GM18511 (cell line): ENCODE measurements at regions not wholly inside any gene's neighbourhood (a gene's known extent, or its start where the extent isn't known, plus 50 kb on each side); places are given as distances from the start of the nearest gene placed in this dataset.

Experiments used
- ATAC-seq: cut with Tn5 transposase; IDR thresholded peaks from one replicate; pipeline ENCODE4 v1.9.1; 2021; ENCODE audit warnings: mild to moderate bottlenecking, moderate library complexity; ENCODE audit not compliant: unreplicated experiment

DNA sequence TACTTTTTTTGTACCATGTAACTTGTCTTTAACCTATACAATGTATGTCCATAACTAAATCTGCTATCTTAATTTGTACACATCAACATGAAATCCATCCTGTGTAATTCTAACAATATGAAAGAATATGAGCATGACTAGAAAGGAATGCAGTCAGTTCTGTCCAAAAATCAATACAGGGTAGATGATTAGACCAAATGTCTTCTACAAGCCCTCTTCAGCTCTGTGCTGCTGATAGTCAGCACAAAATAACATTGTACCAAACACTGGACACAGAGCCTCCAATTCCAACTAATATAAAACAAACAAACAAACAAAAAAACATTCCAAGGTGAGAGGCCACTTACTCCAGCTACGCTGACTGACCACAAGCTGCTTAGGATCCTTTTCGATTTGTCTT, 301.4 kb upstream of the IRAK1BP1 start:
- ATAC-seq: no peak

DNA sequence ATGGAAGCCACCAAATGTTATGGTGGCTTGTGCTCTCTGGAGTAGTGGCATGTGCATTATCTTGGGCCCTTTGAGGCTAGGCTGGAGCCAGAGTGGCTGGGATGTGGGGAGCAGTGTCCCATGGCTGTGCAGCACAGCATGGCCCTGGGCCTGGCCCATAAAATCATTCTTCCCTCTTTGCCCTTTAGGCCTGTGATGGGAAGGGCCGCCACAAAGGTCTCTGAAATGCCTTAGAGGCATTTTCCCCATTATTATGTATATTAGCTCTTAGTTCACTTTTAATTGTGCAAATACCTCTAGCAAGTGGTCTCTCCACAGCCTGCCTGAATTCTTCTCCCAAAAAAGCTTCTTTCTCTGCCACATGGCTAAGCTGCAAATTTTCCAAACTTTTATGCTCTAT, 297.3 kb upstream of the IRAK1BP1 start:
- ATAC-seq: no peak

DNA sequence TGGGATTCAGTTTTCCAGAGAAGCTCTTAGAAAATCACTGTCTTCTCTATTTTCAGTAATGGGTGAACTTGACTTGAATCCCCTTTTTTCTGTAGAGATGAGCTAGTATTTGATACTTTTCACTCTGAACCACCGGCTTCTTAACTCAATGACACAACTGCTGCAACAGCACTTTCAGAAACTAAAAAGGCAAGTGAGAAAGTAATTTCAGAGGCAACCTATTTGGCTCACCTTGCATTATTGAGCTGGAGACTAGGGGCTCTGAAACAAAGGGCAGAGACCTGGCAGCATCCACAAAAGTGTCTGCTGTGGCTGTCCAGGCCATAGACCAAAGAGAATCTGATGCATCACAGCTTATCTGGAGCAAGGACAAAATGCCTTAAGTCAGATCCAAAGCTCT, 289.8 kb upstream of the IRAK1BP1 start:
- no peak for ATAC-seq

DNA sequence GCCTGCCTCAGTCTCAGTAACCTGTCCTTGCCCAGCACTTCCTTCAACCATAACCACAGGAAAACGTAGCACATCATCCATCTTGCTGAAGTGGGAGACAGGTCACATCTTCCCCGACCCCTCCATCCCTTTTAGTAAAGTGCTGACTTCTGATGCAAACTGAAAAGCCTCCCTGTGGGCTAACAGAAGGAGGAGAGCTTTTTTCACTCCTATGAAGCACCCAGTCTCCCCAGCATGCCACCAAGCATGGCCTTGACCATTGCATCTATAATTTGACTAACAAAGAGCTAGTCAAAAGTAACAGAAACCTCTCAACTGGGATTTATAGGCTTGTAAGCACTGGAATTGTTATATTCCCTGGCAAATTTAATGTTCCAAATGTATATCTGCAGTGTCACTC, 288.9 kb upstream of the IRAK1BP1 start:
- no peak for ATAC-seq

DNA sequence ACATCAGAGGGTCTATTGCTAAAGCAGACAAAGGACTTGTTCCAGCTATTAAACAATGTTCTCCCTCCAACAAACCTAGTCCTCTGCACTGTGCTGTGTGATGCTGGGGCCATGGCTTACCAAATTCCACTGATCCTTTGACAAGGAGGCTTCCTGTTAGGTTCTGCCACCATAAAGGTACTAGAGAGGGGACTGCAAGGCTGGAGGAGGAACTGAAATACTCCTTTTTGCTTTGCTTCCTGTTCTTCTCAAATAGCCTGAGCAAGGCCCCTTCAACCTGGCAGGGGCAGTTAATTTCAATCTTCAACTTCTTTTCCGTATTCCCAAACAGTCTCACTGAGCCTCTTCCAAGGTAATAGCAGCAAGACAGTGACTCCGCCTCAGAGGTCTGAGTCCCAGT, 286.4 kb upstream of the IRAK1BP1 start:
- ATAC-seq: peak; percentile 88

DNA sequence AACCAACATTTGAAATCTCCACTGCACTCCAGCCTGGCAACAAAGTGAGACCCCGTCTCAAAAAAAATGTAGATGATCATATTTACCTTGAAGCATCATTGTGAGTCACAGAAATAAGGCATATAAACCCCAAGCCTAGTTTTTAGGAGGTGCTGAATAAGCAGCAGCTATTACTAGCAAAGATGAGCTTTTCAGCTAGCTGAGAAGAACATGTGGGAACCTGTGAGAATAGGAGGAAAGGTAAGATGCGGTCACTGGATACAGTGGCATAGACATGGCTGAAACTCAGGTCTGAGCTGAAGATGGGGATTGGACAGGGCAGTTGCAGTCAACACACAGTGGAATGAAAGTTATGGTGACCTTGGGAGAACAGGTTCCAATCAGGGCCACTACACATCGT, 284.3 kb upstream of the IRAK1BP1 start:
- ATAC-seq: no peak

DNA sequence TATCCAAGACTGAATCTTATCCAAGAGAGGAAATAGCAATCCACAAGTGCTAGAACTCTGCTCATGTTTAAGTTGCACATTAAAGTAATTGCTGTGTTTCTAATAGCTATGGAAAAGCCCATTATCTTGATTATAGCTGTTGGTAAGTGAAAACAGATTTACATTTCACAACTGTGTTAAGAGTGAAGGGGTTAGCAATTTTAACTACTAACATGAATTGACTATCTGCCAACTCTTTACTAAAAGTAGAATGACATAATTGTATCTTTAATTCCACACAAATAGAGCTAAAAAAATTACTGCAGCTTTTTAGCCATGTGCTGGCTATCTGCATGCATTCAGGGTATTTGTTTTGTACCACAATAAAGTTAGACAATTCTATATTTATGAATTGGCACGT, 277.9 kb upstream of the IRAK1BP1 start:
- ATAC-seq: no peak

DNA sequence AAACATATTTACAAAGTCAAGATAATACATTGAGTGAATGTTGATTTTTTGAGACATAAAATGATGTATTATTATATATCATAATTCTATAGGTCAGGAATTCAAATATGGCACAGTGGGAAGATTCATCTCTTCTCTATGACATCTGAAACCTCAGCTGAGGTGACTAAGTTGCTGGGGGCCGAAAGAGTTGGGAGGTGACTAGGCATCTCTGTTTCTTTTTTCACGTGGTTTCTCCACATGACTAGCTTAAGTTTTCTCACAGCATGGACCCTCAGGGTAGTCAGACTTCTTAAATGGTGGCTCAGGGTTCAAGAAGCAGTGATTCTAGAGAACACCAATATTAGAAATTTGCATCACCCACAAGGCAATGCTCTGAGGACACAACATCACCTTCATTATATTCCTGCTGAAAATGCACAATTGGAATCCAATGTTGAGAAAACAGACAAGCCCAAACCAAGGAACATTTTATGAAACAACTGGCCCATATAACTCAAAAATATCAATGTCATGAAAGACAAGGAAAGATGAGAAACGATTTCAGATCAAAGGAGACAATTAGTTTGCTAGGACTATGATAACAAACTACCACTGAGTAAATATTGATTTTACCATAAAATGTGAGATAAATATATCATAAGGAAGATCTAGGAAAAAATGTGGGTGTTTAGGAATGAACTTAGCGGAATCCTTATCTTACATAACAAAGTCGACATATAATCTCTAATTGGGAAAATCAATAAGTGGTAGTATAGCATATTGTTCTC, 273.3 kb upstream of the IRAK1BP1 start:
- ATAC-seq: no peak

DNA sequence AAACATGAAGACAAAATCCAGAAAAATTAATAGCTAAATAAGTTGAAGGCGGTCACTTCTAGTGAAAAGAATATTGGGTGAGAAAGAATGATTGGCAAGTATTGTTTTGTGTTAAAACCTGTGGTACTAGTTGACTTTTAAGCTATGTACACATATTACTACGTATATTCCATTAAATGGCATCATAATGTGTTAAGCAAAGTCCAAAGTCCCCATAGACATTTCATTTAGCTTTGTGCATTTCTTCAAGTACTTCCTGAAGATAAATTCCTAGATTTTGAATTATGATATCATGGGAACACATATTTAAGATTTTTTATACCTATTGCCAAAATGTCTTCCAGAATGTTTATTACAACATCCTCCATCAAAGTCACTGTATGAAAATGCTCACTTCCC, 272.7 kb upstream of the IRAK1BP1 start:
- no peak for ATAC-seq

DNA sequence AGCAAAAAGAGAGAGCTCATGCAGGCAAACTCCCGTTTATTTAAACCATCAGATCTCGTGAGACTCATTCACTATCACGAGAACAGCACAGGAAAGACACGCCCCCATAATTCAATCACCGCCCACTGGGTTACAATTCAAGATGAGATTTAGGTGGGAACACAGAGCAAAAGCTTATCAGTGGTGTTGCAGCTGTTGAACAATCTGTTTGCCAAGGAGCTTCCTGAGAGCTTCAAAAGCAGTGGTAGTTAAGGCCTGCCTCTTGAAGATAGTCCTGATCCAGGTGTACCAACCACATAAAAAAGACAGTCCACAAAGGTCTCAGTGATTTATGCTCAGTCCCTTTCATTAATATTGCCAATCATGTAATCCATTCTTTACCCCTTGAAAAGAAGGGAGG, 269.4 kb upstream of the IRAK1BP1 start:
- no peak for ATAC-seq

DNA sequence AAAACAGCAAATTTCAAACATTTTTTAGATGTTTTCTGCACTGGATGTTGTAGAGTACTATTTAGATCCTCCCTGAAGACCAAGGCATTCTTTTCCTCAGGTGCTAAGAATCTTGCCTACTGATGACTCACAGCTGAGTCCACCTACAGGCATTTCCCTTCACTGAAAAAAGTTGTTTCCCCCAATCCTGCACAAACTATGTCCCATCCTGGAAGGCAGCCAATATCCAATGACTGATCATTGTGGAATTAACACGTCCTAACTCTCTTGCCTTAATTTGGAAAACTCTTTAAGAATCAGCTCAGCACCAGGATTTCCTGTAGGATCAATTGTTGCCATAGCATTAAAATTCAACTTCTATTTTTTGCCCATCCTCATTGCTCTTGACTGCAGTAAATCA, 268.4 kb upstream of the IRAK1BP1 start:
- no peak for ATAC-seq

DNA sequence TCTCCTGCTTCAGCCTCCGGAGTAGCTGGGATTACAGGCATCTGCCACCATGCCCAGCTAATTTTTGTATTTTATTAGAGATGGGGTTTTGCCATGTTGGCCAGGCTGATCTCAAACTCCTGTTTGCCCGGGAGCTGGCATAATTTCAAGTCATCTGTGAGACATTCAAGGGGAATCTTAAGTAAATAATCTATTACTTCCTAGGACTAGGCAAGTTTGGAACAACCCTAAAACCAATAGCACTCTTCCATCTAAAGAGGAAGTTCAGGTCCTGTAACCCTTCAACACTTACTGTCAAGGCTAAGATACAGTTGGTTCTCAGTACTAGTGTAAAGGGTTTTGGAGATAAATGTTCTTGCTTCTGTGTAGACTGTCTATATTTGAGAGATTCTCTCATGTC, 267.8 kb upstream of the IRAK1BP1 start:
- no peak for ATAC-seq

DNA sequence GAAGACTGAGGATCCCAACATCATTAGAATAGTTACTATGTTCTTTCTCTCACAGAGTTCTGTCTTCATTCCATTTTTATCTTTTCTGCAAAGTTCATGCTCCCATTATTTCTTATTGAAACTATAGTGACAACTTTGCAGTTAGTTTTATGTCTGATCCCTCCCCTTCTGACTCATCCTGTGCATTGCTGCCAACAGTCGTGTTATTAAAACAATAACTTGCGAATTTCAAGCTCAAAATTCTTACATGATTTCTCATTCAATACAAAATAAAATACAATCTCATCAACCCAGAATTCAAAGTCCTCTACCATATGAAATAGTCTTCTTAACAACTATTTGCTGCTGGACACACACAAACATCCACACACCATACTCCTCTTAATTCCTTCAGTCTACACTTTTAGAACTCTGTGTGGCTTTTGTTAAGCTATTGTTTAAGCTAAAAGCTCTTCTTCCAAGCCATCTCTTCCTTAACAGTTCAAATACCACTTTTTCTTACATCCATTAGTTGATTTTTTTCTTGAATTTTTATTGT, 261.4 kb upstream of the IRAK1BP1 start:
- ATAC-seq: no peak

DNA sequence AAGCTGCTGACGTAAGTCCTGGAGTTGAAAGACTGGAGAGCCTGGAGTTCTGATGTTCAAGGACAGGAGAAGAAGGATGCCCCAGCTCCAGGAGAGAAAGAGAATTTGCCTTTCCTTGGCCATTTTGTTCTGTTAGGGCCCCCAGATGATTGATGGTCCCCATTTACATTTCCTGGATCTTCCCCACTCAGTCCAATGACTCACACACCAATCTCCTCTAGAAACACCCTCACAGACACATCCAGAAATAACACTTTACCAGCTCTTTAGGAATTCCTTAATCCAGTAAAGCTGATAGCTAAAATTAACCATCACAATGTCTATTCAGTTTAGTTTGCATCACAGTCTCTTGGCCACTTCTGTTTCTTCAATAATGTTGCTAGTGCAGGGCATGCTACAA, 260.2 kb upstream of the IRAK1BP1 start:
- no peak for ATAC-seq

DNA sequence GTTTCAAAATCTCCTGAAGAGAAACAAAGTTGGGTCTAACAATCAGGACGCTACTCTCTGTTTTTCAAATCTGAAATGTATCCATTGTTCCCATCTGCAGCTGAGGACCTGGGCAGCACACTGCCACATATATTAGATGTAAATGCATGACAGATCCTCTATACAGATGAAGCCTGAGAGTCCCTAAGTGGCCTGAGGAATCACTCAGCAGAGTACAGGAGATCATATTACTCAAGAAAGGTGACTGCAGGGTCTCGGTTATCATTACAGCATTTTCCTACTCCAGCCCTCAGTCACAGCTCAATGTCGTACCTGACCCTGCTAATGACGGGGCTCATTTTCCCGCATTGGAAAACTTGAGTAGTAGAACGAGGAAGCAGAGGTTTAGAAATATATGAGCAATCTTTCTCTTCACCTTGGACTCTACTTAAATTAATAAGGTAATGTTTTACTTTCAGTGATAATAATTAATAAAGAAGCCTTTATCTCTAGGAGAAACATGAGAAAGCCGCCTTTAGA, 256.2 kb upstream of the IRAK1BP1 start:
- ATAC-seq: no peak

DNA sequence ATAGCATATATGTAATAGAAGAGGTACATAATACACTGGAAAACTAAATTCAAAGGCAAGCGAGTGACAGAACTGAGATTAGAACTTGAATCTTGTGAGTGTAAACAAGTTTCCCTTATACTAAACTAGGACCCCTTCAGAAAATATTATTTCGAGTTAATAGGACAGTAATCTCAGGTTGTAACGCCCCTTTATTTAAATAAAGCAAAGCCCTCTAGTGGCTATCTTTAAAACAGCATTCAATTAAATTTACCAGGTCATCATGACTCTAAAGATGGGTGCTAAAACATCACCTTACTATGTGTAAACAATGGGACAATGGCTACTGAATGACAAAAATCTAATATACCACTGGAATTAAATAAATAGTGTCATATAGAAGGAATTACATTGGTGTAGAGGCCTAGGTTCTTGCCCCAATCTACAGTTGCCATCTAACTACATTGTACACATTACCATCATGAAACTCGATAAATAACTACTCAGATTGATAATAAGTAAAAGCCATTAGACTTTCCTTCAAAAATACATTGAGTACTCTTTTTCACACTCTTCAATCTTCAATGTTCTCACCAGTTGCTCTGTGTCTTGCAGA, 255.4 kb upstream of the IRAK1BP1 start:
- ATAC-seq: no peak

DNA sequence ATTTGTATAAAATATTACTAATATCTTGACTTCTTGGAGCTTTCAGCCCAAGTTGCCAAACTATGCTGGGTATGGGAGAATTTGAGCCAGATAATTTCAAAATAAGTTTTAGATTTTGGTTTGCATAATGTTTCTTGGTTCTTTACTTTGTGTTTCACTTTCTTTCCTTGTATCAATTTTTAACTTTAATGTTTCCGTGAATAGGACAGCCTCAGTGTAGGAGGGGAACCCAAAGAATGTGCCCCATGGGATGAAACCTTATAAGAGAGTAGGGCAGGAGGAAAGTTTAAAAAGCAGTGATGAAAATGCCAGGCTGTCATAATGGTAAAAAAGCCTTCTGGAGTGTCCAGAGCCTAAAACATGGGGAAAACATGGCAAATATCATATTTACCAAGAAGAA, 252.4 kb upstream of the IRAK1BP1 start:
- peak; percentile 61 for ATAC-seq

DNA sequence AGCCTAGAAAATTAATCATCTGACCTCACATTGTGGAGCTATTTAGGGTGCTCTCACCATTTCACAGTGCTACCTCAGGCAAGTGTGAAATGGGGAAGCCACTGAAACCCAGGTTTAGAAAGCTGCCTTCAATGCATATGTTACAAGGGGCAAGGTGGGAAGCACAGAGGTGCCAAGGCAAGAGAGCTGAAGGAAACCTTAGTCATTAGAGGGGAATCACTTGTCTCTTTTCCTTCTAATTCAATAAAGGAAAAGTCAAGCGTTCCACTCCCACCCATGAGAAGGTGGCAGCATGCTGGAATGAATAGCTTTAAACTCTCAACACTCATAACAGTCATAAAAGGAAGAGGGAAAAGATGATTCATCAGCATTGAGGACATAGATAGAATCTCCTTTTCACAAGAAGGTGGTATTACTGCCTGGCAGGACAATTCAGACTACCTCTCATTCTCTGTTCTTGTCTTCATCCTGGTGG, 251.9 kb upstream of the IRAK1BP1 start:
- peak; percentile 82 for ATAC-seq

DNA sequence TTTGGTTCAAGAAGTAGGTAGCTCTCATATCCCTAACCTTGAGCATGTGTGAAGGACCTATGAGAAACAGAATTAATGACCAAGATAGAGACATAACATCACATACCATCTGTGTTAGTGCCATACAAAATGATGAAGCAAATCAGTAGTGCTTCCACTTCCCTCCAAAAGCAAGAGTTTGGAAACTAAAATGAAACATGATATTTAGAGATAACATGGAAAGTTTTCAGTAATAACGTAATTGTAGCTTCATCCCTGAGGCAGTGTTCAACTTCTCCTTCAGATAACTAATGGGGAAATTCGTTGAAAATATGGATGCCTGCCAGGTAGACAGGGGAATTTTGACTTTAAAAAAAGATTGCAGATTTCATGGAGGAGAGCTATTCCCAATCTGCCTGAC, 248.4 kb upstream of the IRAK1BP1 start:
- no peak for ATAC-seq

DNA sequence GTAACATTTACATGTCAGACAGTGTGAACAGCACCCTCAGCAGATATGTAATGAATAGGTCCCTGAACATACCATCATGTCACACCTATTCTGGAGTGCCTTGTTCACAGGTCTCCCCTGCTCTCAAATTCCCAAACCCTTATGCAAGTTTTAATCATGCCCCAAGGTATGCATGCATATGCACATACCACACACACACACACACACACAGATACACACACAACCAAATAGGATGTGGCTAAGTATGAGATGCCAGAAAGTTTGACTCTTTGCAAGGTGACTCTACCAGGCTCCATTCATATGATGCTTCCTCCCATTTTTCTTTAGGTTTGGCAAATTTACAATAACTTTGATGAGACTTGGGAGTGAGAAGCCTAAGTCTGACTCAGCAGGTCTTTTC, 243.8 kb upstream of the IRAK1BP1 start:
- no peak for ATAC-seq

DNA sequence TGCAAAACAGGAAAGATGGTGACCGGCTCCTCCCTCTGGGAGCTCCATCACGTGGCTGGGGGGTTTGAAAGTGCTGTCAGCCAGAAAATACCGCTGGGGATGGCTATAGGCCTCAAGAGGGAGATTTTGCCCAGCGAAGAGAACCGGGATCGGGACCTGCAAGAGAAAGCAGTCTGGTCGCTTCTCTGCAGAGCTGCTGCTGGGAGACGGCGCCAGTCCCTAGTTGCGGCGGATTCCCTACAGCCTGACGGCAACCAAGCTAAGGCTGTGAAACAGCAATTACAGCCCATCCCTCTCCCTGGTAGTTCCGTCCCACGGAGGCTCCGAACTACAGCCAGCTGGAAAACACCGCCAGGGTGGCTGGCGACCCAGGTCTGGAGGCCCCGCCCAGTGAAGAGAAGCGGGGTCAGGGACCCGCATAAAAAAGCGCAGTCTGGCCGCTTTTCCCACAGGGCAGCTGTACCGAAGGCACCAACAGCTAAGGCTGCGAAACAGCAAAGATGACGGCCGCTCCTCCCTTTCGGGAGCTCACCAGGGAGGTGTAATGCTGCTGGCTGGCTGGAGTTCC, 238.1 kb upstream of the IRAK1BP1 start:
- no peak for ATAC-seq

DNA sequence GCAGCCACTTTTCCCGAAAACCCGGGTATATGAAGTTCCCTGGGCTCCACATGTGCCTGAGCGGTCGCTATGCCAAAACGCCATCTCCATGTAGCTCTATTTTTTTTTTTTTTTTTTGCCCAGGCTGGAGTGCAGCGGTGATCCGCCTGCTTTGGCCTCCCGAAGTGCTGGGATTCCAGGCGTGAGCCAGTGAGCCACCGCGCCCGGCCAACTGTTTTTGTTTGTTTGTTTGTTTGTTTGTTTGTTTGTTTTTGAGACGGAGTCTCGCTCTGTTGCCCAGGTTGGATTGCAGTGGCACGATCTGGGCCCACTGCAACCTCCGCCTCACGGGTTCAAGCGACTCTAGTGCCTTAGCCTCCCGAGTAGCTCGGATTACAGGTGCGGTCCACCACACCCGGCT, 237.5 kb upstream of the IRAK1BP1 start:
- ATAC-seq: no peak
